H1 (cell line): ENCODE measurements at regions not wholly inside any gene's neighbourhood (a gene's known extent, or its start where the extent isn't known, plus 50 kb on each side); places are given as distances from the start of the nearest gene placed in this dataset.

Experiments used
- CTCF ChIA-PET: fragments of 300-600 bp; sonication (Branson Sonifier 250); formaldehyde crosslinking; loops from one replicate; lab custom pipeline; 2021; ENCODE audit not compliant: partially characterized antibody; lab: Charles Lee
- POLR2A ChIA-PET: fragments of 300-600 bp; sonication (Branson Sonifier 250); formaldehyde crosslinking; loops from one replicate; lab custom pipeline; 2021; ENCODE audit warnings: inconsistent platforms; ENCODE audit not compliant: partially characterized antibody; lab: Charles Lee
- DNase-seq, 2 experiments: peaks; one replicate each; pipeline versions ENCODE4 v3.0.0 to v3.0.0-alpha.2; 2010 to 2022; ENCODE audit warnings: low spot score in 2 of 2, low read depth in 1 of 2, mixed read lengths in 1 of 2
- FAIRE-seq: peaks from 2 replicates; lab custom pipeline; 2011; peaks lifted over from hg19 to GRCh38; lab: Jason Lieb, UNC
- H2AFZ ChIP-seq: 2 replicates; pipeline ENCODE4 v1.8.1; 2012; ENCODE audit warnings: low read length, inconsistent platforms
- H2AK5ac ChIP-seq: 2 replicates; pipeline ENCODE4 v1.6.1; 2013; ENCODE audit warnings: low read depth, low read length
- H2BK120ac ChIP-seq: replicated peaks from 2 replicates; pipeline ENCODE3; 2013; ENCODE audit warnings: low read depth, low read length, inconsistent platforms
- H2BK12ac ChIP-seq: 2 replicates; pipeline ENCODE4 v1.6.1; 2013; ENCODE audit warnings: low read depth, low read length
- H2BK15ac ChIP-seq: 2 replicates; pipeline ENCODE4 v1.6.1; 2013; ENCODE audit warnings: low read length
- H2BK20ac ChIP-seq: 2 replicates; pipeline ENCODE4 v1.6.1; 2013; ENCODE audit warnings: low read length
- H2BK5ac ChIP-seq: 2 replicates; pipeline ENCODE4 v1.6.1; 2013; ENCODE audit warnings: low read depth, low read length
- H3K14ac ChIP-seq: 2 replicates; pipeline ENCODE4 v1.6.1; 2013; ENCODE audit warnings: inconsistent platforms; ENCODE audit not compliant: insufficient read length
- H3K18ac ChIP-seq: 2 replicates; pipeline ENCODE4 v1.6.1; 2013; ENCODE audit warnings: low read length; ENCODE audit errors: extremely low read depth
- H3K23ac ChIP-seq: 2 replicates; pipeline ENCODE4 v1.6.1; 2013; ENCODE audit warnings: inconsistent platforms; ENCODE audit not compliant: insufficient read length
- H3K23me2 ChIP-seq: 2 replicates; pipeline ENCODE4 v1.6.1; 2013; ENCODE audit warnings: low read depth, low read length
- H3K27ac ChIP-seq: 2 replicates; pipeline ENCODE4 v1.6.1; 2011; ENCODE audit warnings: low read depth, low read length, inconsistent platforms
- H3K27me3 ChIP-seq, 4 experiments: replicated peaks in 1 of 4; 1 replicate in 1 of 4; 2 replicates in 3 of 4; pipeline versions ENCODE4 v1.6.1 to v1.8.1; 2011 to 2013; ENCODE audit warnings: low read length in 3 of 4, mild to moderate bottlenecking in 3 of 4, inconsistent platforms in 2 of 4, mixed read lengths in 2 of 4, moderate library complexity in 1 of 4; ENCODE audit not compliant: control insufficient read depth in 3 of 4, insufficient read depth in 3 of 4; ENCODE audit errors: extremely low read depth in 1 of 4
- H3K36me3 ChIP-seq, 4 experiments: 2 replicates each; pipeline versions ENCODE4 v1.6.1 to v1.8.1; 2011 to 2013; ENCODE audit warnings: mild to moderate bottlenecking in 4 of 4, low read length in 3 of 4, moderate library complexity in 2 of 4, control low read depth in 1 of 4, inconsistent platforms in 1 of 4; ENCODE audit not compliant: insufficient read depth in 4 of 4, control insufficient read depth in 2 of 4
- H3K4ac ChIP-seq: replicated peaks from 2 replicates; pipeline ENCODE3; 2013; ENCODE audit warnings: low read length, low read depth, mixed read lengths, inconsistent platforms; ENCODE audit not compliant: insufficient read length
- H3K4me1 ChIP-seq, 4 experiments: replicated peaks in 1 of 4; 1 replicate in 1 of 4; 2 replicates in 3 of 4; pipeline versions ENCODE4 v1.6.1 to v1.8.1; 2011 to 2013; ENCODE audit warnings: low read length in 3 of 4, inconsistent platforms in 2 of 4, mixed read lengths in 1 of 4; ENCODE audit not compliant: insufficient read depth in 4 of 4, control insufficient read depth in 3 of 4
- H3K4me2 ChIP-seq, 2 experiments: 2 replicates each; pipeline versions ENCODE4 v1.6.1 to v1.8.1; 2011 to 2013; ENCODE audit warnings: low read depth in 2 of 2, low read length in 2 of 2, control low read depth in 1 of 2, inconsistent platforms in 1 of 2, mild to moderate bottlenecking in 1 of 2; ENCODE audit not compliant: insufficient read depth in 1 of 2
- H3K4me3 ChIP-seq, 4 experiments: fragments of 200-600, 300-600 bp in 1 of 4; sonication (generic), shearing (Covaris generic), sonication (Bioruptor Twin) in 1 of 4; 2 replicates each; pipeline versions ENCODE4 v1.5.1 to v1.8.1; 2011 to 2016; ENCODE audit warnings: low read length in 4 of 4, low read depth in 3 of 4, control low read depth in 2 of 4, inconsistent platforms in 2 of 4, mild to moderate bottlenecking in 2 of 4, mixed read lengths in 1 of 4, moderate library complexity in 1 of 4; ENCODE audit not compliant: insufficient read depth in 2 of 4; ENCODE audit errors: extremely low read depth in 1 of 4
- H3K56ac ChIP-seq: replicated peaks from 2 replicates; pipeline ENCODE3; 2013; ENCODE audit warnings: low read depth, mild to moderate bottlenecking, mixed read lengths, low read length, inconsistent platforms; ENCODE audit not compliant: insufficient read length
- H3K79me1 ChIP-seq: 2 replicates; pipeline ENCODE4 v1.6.1; 2013; ENCODE audit warnings: low read depth, low read length, control low read depth
- H3K79me2 ChIP-seq, 2 experiments: 2 replicates each; pipeline versions ENCODE4 v1.6.1 to v1.8.1; 2012 to 2013; ENCODE audit warnings: low read length in 2 of 2, mild to moderate bottlenecking in 2 of 2, inconsistent platforms in 1 of 2; ENCODE audit not compliant: insufficient read depth in 2 of 2, control insufficient read depth in 1 of 2
- H3K9ac ChIP-seq, 4 experiments: replicated peaks in 1 of 4; 1 replicate in 1 of 4; 2 replicates in 3 of 4; pipeline versions ENCODE4 v1.6.1 to v1.8.1; 2011 to 2013; ENCODE audit warnings: low read depth in 3 of 4, low read length in 3 of 4, control low read depth in 2 of 4, mild to moderate bottlenecking in 2 of 4, moderate library complexity in 2 of 4, inconsistent platforms in 1 of 4; ENCODE audit errors: extremely low read depth in 1 of 4
- H3K9me3 ChIP-seq, 2 experiments: 2 replicates each; pipeline versions ENCODE4 v1.6.1 to v1.8.1; 2012 to 2013; ENCODE audit warnings: mild to moderate bottlenecking in 2 of 2, moderate library complexity in 2 of 2, control low read depth in 1 of 2, inconsistent platforms in 1 of 2, low read depth in 1 of 2, low read length in 1 of 2, mixed read lengths in 1 of 2; ENCODE audit not compliant: insufficient read depth in 2 of 2
- H4K20me1 ChIP-seq, 2 experiments: replicated peaks in 1 of 2; 2 replicates each; pipeline versions ENCODE3 to v1.8.1; 2011 to 2013; ENCODE audit warnings: inconsistent platforms in 2 of 2, low read length in 2 of 2, mild to moderate bottlenecking in 1 of 2; ENCODE audit not compliant: insufficient read depth in 2 of 2, control insufficient read depth in 1 of 2
- H4K5ac ChIP-seq: 2 replicates; pipeline ENCODE4 v1.6.1; 2013; ENCODE audit warnings: low read length, low read depth, mixed read lengths, inconsistent platforms; ENCODE audit not compliant: insufficient read length
- H4K8ac ChIP-seq: 2 replicates; pipeline ENCODE4 v1.8.0; 2013; ENCODE audit warnings: mild to moderate bottlenecking, moderate library complexity, low read length, inconsistent platforms; ENCODE audit not compliant: insufficient read depth; ENCODE audit errors: extremely low read depth
- H4K91ac ChIP-seq: replicated peaks from 2 replicates; pipeline ENCODE3; 2013; ENCODE audit warnings: low read length, mixed read lengths, inconsistent platforms; ENCODE audit not compliant: insufficient read length
- CHD1 ChIP-seq: IDR thresholded peaks from 2 replicates; pipeline ENCODE4 v1.6.1; 2012; ENCODE audit warnings: low read depth, low read length, improper control_type of control experiment
- HDAC2 ChIP-seq, 2 experiments: fragments of 300-600 bp in 1 of 2; sonication (generic) in 1 of 2; IDR thresholded peaks; 2 replicates each; pipeline ENCODE4 v1.6.1; 2011 to 2012; ENCODE audit warnings: low read depth in 2 of 2, low read length in 2 of 2, mild to moderate bottlenecking in 2 of 2, moderate library complexity in 2 of 2, borderline replicate concordance in 1 of 2, inconsistent platforms in 1 of 2
- MAFK ChIP-seq: IDR thresholded peaks from 2 replicates; pipeline ENCODE4 v1.6.1; 2012; ENCODE audit warnings: low read depth, mild to moderate bottlenecking, improper control_type of control experiment, low read length
- RAD21 ChIP-seq, 2 experiments: IDR thresholded peaks in 1 of 2; conservative IDR thresholded peaks in 1 of 2; 2 replicates each; pipeline ENCODE4 v1.6.1; 2011; ENCODE audit warnings: low read depth in 2 of 2, low read length in 2 of 2, improper control_type of control experiment in 1 of 2, inconsistent platforms in 1 of 2, mild to moderate bottlenecking in 1 of 2, moderate library complexity in 1 of 2
- SIN3A ChIP-seq, 2 experiments: IDR thresholded peaks in 1 of 2; conservative IDR thresholded peaks in 1 of 2; 2 replicates each; pipeline ENCODE4 v1.6.1; 2011 to 2012; ENCODE audit warnings: low read length in 2 of 2, improper control_type of control experiment in 1 of 2, low read depth in 1 of 2, mild to moderate bottlenecking in 1 of 2
- SP2 ChIP-seq: IDR thresholded peaks from 2 replicates; pipeline ENCODE4 v1.6.1; 2012; ENCODE audit warnings: mild to moderate bottlenecking, low read length, inconsistent platforms
- WGBS, 2 experiments: shearing (Covaris generic) in 1 of 2; methylation state at CpG; one replicate each; pipeline versions ENCODE4 v1.1.6 to v1.1.7; 2013 to 2015; ENCODE audit warnings: low lambda C conversion rate in 2 of 2, mixed read lengths in 2 of 2, inconsistent platforms in 1 of 2, low coverage in 1 of 2, missing lambda C conversion rate in 1 of 2; ENCODE audit not compliant: insufficient replicate concordance in 2 of 2, insufficient coverage in 1 of 2, insufficient read length in 1 of 2; ENCODE audit errors: extremely low coverage in 1 of 2, missing lambda C conversion rate in 1 of 2; 5-methylcytosine and 5-hydroxymethylcytosine counted together

- DNase-seq (no peak), FAIRE-seq (no peak)
- ChIA-PET CTCF (no interaction called here), POLR2A (interaction anchor here (1.1 kb wide), 1 partner anchor 19 kb away, joined by 3 read pairs; no protein-coding TSS in a partner anchor)
- H2BK20ac ChIP-seq: no peak overlapping the region
- H3K27me3 ChIP-seq: no peaks in the 10 kb centered on the region
- no peaks in the 10 kb centered on the region for H3K79me1 ChIP-seq
- H3K27ac ChIP-seq: peak overlapping the region; percentile 64; the same call in 1 of the 2 replicates
- no peak overlapping the region for H3K18ac ChIP-seq
- H3K14ac ChIP-seq: no peak overlapping the region
- H4K5ac ChIP-seq: peak overlapping the region; percentile 95
- H3K9ac ChIP-seq: peak overlapping the region in 1 of 4 experiments; percentile 34; a peak in 1 of 7 replicates
- H4K91ac ChIP-seq: no peak overlapping the region
- H3K23me2 ChIP-seq: no peaks in the 10 kb centered on the region
- WGBS, 2 experiments: 2% methylated on average over 3 of the region's 3 CpGs; no CpG with 5 or more reads in 1 of the 2 experiments
- peak overlapping the region; percentile 71 to 74 for H3K4me2 ChIP-seq
- no peak overlapping the region for H3K23ac ChIP-seq
- peaks cover 0 to 20% (median 5%) of the 10 kb centered on the region in 4 experiments; a peak in 3 of 7 replicates for H3K4me1 ChIP-seq
- no peak overlapping the region for H2BK12ac ChIP-seq
- H2BK15ac ChIP-seq: no peak overlapping the region
- no peaks in the 10 kb centered on the region for H3K9me3 ChIP-seq
- no peaks in the 10 kb centered on the region; a peak in 2 of 8 replicates for H3K36me3 ChIP-seq
- H3K56ac ChIP-seq: no peak overlapping the region
- no peak overlapping the region; the same call in 1 of the 2 replicates for H2BK5ac ChIP-seq
- no peak overlapping the region for H2AK5ac ChIP-seq
- H4K8ac ChIP-seq: no peak overlapping the region
- no peaks in the 10 kb centered on the region for H4K20me1 ChIP-seq
- peak overlapping the region; percentile 24 to 64 (median 34) for H3K4me3 ChIP-seq
- H2BK120ac ChIP-seq: no peak overlapping the region
- H2AFZ ChIP-seq: no peak overlapping the region
- H3K4ac ChIP-seq: no peak overlapping the region
- H3K79me2 ChIP-seq: peaks cover 0 to 43% of the 10 kb centered on the region in 2 experiments; a peak in 2 of 4 replicates
- TF ChIP-seq SP2 (no peak), CHD1 (0 out of 2 replicates have a peak, but pooled peaks have one; percentile 6), RAD21 (IDR thresholded peaks at IDR 0.05 in 1 of 2, conservative IDR thresholded peaks at IDR 0.05 in 1 of 2; ENCODE audit: low read depth in 2 of 2, low read length in 2 of 2) (no peak), MAFK (peak; percentile 42; the same call in 1 of the 2 replicates), SIN3A (conservative IDR thresholded peaks at IDR 0.05 in 1 of 2, IDR thresholded peaks at IDR 0.05 in 1 of 2; ENCODE audit: low read depth in 1 of 2, low read length in 2 of 2) (no peak), HDAC2 (IDR thresholded peaks at IDR 0.05; ENCODE audit: borderline replicate concordance in 1 of 2, low read depth in 2 of 2, low read length in 2 of 2) (no peak)
Measured at GRCh38 chr10:57221674-57222073, 860.6 kb upstream of the ZWINT start.
